ENCODE measurements at regions not wholly inside any gene's neighbourhood (a gene's known extent, or its start where the extent isn't known, plus 50 kb on each side); places are given as distances from the start of the nearest gene placed in this dataset.
A peak's percentile ranks its signal among the peaks of the same experiment; 100 is the strongest.
"Not testable (repeated sequence)": the region's sequence is repeated elsewhere in the genome, so short reads cannot be mapped to it uniquely, and the experiment has no call there.

DNA sequence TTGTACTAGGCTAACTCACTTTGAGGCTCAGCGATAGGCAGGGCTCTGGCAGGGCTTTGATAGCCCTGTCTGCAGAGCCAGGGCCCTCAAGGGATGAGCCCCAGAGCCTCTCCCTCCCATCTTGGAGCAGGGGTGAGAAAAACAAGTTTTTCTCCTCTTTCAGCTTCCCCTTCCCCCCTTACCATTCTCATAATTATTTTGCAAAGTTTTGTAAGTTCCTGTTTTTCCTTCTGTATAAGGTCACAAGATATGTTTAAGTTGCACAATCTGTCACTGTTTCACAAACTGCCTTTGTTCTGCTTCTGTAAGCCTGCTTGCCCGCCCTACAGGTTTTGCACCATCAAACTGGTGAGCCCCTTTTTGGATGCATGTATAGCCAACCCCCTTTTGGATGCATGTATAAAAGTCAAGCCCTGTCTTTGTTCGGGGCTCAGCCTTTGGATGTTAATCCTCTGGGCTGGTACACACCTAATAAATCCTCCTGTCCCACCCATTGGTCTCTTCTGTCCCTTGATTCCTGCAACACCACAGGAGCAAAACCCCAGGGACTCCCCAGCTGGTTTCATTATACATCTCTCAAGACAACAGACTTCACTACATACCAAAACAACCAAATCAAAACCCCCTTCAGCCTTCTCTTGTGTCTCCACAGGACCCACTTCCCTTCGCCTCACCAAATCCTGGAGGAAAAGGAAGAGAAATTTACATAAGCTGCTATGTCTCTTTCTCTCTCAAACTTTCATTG is 52.5 kb upstream of the RESF1 start:
- FAIRE-seq (no peak), DNase-seq (ENCODE audit: low spot score) (no peak)

DNA sequence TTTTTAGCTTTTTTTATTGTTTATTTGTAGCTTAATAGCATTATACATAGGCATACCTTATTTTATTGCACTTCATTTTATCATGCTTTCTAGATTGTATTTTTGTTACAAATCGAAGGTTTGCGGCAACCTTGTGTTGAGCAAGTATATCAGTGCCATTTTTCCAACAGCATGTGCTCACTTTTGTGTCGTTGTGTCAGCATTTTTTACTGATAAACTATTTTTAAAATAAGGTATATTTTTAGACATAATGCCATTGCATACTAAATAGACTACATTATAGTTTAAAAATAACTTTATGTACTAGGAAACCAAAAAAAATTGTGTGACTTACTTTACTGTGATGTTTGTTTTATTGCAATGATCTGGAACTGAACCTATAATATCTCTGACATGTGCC is 56.2 kb upstream of the RESF1 start:
- DNase-seq (ENCODE audit: low spot score) (no peak), FAIRE-seq (no peak)

DNA sequence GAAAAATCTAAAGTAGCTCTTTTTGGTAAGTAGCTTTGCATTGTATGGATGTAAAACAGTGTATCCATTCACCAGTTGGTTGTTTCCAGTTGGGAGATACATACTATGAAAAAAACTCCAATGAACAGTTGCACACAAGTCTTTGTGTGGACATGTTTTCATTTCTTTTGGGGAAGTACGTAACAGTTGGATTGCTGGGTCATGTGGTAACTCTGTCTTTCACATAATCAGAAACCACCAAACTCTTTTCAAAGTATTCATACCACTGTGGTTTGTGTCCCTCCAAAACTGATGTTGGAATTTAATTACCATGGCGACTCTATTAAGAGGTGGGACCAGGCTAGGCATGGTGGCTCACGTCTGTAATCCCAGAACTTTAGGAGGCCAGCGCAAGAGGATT is 58.9 kb upstream of the RESF1 start:
- DNase-seq (ENCODE audit: low spot score) (no peak), FAIRE-seq (no peak)

DNA sequence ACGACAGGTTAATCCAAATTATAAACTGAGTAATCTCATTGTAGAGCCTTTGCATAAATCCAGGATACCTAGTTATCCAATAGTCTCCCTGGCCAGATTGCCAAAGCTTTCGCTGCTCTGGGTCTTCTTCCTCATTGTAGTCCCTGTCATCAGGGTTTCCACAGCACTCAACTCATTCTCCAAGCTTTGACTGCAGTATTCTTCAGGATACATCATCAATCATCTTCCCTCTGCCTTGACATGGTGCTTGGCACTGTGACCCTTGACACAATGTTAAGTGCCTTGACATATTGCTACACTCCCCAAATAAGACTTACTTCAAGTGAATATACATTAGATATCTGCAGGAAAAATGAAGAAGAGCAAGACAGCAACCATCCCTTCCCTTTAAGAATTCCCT is 60.1 kb upstream of the RESF1 start:
- FAIRE-seq = no peak

GRCh38 chr12:31897781-31898503 is 61.3 kb upstream of the RESF1 start:
- DNase-seq (ENCODE audit: low spot score) (peak; percentile 74), FAIRE-seq (no peak)

More for the DNA sequence above, 60.1 kb upstream of the RESF1 start:
- no peak for DNase-seq (ENCODE audit: low spot score)

GRCh38 chr12:31897092-31897491 is 62.1 kb upstream of the RESF1 start:
- FAIRE-seq; DNase-seq (ENCODE audit: low spot score): not testable (repeated sequence)

GRCh38 chr12:31896514-31897039 is 62.6 kb upstream of the RESF1 start:
- DNase-seq (ENCODE audit: low spot score) (peak; percentile 50), FAIRE-seq (no peak)

GRCh38 chr12:31895449-31896150 is 63.6 kb upstream of the RESF1 start:
- no peak for FAIRE-seq
- no peak for DNase-seq (ENCODE audit: low spot score)

DNA sequence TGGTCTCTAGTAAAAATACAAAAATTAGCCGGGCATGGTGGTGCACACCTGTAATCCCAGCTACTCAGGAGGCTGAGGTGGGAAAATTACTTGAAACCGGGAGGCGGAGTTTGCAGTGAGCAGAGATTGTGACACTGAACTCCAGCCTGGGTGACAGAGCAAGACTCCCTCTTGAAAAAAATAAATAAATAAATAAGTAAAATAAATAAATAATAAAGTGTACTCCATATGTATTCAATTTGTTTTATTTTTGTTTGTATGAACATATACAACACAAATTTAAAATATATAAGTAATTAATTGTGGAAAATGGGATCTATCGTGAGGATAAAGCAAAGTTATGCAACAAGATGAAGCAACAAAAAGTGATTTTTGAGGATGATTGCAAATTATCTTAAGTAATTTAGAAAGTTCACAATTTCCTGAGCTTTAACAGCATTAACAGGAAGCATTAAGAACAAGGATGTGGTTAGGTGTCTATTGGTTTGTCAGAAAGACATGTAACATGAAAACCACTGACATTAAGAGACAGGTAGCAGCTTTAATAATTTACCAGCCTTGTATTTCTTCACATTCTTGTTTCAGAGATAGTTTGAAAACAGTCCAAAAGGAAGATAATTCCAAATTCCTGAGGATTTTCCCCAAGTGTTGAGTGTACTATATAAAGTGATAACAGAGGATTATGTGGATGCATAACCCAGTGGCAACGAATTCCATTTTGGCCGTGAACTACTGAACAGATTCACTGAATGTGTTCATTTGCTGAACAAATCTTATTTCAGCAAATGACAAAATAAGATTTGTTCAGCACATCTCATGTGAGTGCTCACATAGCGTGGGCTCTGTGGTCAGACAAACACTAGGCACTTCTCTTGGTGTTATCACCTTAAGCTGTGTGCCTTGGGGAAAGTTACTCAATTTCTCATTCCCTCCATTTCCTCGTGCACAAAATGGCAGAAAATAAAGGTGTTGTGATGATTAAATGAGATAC is 68.6 kb upstream of the RESF1 start:
- FAIRE-seq = no peak

GRCh38 chr12:31887109-31887811 is 72.0 kb upstream of the RESF1 start:
- FAIRE-seq (no peak), DNase-seq (ENCODE audit: low spot score) (no peak)

More for the DNA sequence above, 68.6 kb upstream of the RESF1 start:
- DNase-seq (ENCODE audit: low spot score) = no peak

- FAIRE-seq; DNase-seq (ENCODE audit: low spot score): not testable (repeated sequence)
Measured at GRCh38 chr12:31882682-31883081, 76.5 kb upstream of the RESF1 start.

DNA sequence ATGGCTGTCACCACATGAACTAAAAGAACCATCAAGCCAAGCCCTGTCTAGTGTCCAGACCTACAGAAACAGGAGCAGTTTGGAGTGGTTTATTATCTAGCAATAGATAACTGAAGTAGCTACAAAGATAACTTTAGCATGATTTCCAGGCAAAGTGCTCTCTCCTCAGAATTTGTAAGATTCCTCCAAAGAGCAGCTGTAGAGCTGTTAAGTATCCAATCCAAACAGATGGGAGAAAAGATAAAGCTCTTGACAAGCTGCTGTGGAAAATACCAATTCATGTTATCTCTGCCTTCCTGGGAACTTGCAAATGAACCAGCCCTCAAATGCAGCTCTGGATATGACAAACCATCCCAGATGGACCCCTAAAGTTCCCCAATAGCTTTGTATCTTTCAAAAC is 78.9 kb upstream of the RESF1 start:
- no peak for DNase-seq (ENCODE audit: low spot score)
- FAIRE-seq = no peak

GRCh38 chr12:31877884-31878283 is 81.3 kb upstream of the RESF1 start:
- no peak for DNase-seq (ENCODE audit: low spot score)
- FAIRE-seq = no peak

- DNase-seq (ENCODE audit: low spot score) = no peak
- FAIRE-seq = no peak
Measured at GRCh38 chr12:31876568-31877424, 82.4 kb upstream of the RESF1 start.

DNA sequence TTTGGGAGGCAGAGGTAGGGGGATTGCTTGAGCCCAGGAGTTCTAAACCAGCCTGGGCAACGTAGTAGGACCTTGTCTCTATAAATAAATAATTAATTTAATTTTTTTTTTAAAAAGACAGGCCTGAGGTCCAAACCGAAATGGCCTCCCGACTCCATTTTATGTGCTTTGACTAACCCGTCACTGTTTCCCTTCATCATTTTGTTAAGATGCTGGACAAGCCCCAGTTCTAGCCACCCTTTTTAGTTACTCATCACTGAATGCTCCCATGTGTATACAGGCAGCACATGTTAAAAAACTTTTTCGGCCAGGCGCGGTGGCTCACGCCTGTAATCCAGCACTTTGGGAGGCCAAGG is 83.6 kb upstream of the RESF1 start:
- DNase-seq (ENCODE audit: low spot score) (no peak), FAIRE-seq (no peak)

GRCh38 chr12:31874961-31875608 is 84.1 kb upstream of the RESF1 start:
- DNase-seq (ENCODE audit: low spot score) (peak; percentile 65), FAIRE-seq (no peak)

GRCh38 chr12:31872831-31873604 is 86.2 kb upstream of the RESF1 start:
- FAIRE-seq (no peak), DNase-seq (ENCODE audit: low spot score) (no peak)

DNA sequence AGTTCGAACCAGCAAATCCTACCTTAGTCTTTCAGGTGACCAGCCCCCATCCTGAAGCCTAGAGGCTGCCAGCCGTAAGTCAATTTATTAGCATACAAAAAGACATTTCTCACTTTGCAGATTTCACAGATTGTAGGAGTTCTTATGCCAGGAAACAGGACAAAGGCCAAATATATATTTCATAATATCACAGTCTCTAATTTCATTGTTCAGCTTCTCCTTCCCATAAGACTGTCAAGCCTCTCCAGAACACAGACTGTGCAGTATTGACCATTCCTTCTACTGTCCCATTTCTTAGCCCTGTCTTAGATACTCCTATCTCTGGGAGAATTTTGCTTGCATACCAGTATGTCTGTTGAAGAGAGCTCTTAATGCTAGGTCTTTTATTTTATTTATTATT is 89.2 kb upstream of the RESF1 start:
- FAIRE-seq = no peak
- no peak for DNase-seq (ENCODE audit: low spot score)

All from urothelium cell line (cell line).